Upper lobe of left lung (tissue), 4 donors: ENCODE measurements at regions not wholly inside any gene's neighbourhood (a gene's known extent, or its start where the extent isn't known, plus 50 kb on each side); places are given as distances from the start of the nearest gene placed in this dataset.

Experiments used
- POLR2A ChIP-seq, 4 donors: fragments of 450-650 bp; IDR thresholded peaks; one replicate each; pipeline ENCODE4 v1.5.1; 2016 to 2017; ENCODE audit warnings: antibody characterized with exemption in 4 of 4, mild to moderate bottlenecking in 2 of 4
- TF ChIP-seq, protein P1 (sequence below), 6 experiments: fragments of 450-650 bp in 4 of 6; fragments of 200-600 bp in 2 of 6; sonication (generic) in 2 of 6; IDR thresholded peaks; one replicate each; pipeline ENCODE4 v1.5.1; 2016 to 2019; ENCODE audit warnings: antibody characterized with exemption in 6 of 6

DNA sequence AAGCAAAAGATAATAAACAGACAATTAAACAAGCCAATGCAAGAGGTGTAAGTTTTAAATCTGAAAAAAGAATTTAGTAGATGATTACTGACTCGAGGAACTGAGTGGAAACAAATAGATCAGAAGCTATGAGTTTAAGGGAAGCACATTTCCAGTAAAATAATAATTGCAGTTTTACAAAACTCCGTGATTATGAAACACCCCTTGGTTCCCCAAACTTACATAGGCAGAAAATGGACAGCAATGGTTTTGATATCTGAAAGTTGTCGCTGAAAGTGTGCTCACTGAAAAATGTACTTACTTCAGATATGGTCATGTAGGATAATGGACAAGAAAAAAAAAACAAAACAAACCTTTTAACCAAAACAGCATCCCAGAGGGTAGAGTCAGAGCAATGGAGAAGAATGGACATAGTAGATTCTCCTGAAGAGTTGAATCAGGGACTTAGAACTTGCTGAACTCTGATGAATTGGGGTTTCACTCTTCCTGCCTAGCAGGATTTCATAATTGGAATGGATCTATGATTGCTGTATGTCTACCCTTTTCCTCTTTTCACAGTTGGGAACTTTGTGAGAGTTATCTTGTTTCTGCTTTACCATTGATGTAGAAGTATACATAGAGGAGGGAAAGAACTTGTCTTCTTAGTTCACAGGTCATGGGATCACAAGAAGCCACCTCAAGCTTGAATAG is 305.6 kb upstream of the ZEB2 start:
- TF ChIP-seq, protein P1, sequence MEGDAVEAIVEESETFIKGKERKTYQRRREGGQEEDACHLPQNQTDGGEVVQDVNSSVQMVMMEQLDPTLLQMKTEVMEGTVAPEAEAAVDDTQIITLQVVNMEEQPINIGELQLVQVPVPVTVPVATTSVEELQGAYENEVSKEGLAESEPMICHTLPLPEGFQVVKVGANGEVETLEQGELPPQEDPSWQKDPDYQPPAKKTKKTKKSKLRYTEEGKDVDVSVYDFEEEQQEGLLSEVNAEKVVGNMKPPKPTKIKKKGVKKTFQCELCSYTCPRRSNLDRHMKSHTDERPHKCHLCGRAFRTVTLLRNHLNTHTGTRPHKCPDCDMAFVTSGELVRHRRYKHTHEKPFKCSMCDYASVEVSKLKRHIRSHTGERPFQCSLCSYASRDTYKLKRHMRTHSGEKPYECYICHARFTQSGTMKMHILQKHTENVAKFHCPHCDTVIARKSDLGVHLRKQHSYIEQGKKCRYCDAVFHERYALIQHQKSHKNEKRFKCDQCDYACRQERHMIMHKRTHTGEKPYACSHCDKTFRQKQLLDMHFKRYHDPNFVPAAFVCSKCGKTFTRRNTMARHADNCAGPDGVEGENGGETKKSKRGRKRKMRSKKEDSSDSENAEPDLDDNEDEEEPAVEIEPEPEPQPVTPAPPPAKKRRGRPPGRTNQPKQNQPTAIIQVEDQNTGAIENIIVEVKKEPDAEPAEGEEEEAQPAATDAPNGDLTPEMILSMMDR (IDR thresholded peaks at IDR 0.05): no peak
- no peak for TF ChIP-seq POLR2A (IDR thresholded peaks at IDR 0.05)
